DOHH2 (cell line): ENCODE measurements at regions not wholly inside any gene's neighbourhood (a gene's known extent, or its start where the extent isn't known, plus 50 kb on each side); places are given as distances from the start of the nearest gene placed in this dataset.

Experiments
- EZH2phosphoT487 ChIP-seq: fragments of 200-600 bp; sonication (generic); IDR thresholded peaks from 2 replicates; pipeline ENCODE4 v1.6.1; 2017; ENCODE audit warnings: borderline replicate concordance, mild to moderate bottlenecking, antibody characterized with exemption, low read length, moderate library complexity, mixed read lengths
- TF ChIP-seq, protein P1 (sequence below): fragments of 200-600 bp; sonication (generic); IDR thresholded peaks from one replicate; pipeline ENCODE4 v1.5.1; 2014; ENCODE audit warnings: antibody characterized with exemption, mild to moderate bottlenecking, low read depth, low read length; ENCODE audit not compliant: poor library complexity, severe bottlenecking

DNA sequence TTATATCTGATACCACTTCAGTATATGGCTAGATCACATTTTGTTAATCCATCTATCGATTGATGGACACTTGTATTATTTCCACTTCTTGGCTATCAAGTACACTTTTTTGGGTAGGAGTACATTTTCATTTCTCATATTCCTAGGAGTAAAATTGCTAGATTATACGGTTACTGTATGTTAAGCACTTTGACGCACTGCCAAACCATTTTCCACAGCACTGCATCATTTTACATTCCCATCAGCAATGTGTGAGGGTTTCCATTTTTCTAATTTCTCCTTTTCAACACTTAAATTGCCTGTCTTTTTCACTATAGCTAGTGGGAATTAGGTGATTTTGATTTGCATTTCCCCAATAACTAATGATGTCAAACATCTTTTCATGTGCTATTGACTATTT is 179.3 kb upstream of the B3GAT1 start:
- TF ChIP-seq, protein P1, sequence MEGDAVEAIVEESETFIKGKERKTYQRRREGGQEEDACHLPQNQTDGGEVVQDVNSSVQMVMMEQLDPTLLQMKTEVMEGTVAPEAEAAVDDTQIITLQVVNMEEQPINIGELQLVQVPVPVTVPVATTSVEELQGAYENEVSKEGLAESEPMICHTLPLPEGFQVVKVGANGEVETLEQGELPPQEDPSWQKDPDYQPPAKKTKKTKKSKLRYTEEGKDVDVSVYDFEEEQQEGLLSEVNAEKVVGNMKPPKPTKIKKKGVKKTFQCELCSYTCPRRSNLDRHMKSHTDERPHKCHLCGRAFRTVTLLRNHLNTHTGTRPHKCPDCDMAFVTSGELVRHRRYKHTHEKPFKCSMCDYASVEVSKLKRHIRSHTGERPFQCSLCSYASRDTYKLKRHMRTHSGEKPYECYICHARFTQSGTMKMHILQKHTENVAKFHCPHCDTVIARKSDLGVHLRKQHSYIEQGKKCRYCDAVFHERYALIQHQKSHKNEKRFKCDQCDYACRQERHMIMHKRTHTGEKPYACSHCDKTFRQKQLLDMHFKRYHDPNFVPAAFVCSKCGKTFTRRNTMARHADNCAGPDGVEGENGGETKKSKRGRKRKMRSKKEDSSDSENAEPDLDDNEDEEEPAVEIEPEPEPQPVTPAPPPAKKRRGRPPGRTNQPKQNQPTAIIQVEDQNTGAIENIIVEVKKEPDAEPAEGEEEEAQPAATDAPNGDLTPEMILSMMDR = no peak
- TF ChIP-seq EZH2phosphoT487 = no peak
